HepG2 (cell line): ENCODE measurements at regions not wholly inside any gene's neighbourhood (a gene's known extent, or its start where the extent isn't known, plus 50 kb on each side); places are given as distances from the start of the nearest gene placed in this dataset.

Source experiments
- ATAC-seq: fragments of 200-7000 bp; cut with Tn5 transposase; 3 replicates; pipeline ENCODE4 v1.9.1; 2020; ENCODE audit warnings: mild to moderate bottlenecking, moderate library complexity
- BruUV-seq: library from RNA; stranded (reverse); fragments of 400-500 nt; replicated peaks from 2 replicates; lab custom pipeline; 2021; lab: Mats Ljungman, UMichigan
- CTCF ChIA-PET: fragments of 300-600 bp; formaldehyde crosslinking; extraction: SDS; loops from one replicate; lab custom pipeline; 2021; ENCODE audit warnings: low total read pairs, inconsistent platforms, low intra/inter-chr PET ratio; lab: Yijun Ruan, JAX
- POLR2A ChIA-PET: fragments of 350-600 bp; sonication (Branson Sonifier 250); formaldehyde crosslinking; loops from one replicate; lab custom pipeline; 2020; ENCODE audit warnings: antibody characterized with exemption, inconsistent platforms; lab: Yijun Ruan, JAX
- DNase-seq: peaks from one replicate; pipeline ENCODE4 v3.0.0-alpha.2; 2015; ENCODE audit warnings: low spot score
- FAIRE-seq: peaks from 3 replicates; lab custom pipeline; 2011; peaks lifted over from hg19 to GRCh38; lab: Jason Lieb, UNC
- H2AFZ ChIP-seq: one replicate; pipeline ENCODE4 v1.6.1; 2011; ENCODE audit warnings: low read length, inconsistent platforms
- H3K27ac ChIP-seq: fragments of 300-600 bp; 3 replicates; pipeline ENCODE4 v1.8.0; 2011; ENCODE audit warnings: mixed run types, mild to moderate bottlenecking, mixed read lengths, low read length, inconsistent platforms; ENCODE audit not compliant: insufficient read depth; ENCODE audit errors: extremely low read length
- H3K27me3 ChIP-seq, 2 experiments: fragments of 200-600 bp in 1 of 2; 2 replicates in 1 of 2; 3 replicates in 1 of 2; pipeline versions ENCODE4 v1.6.0 to v1.8.0; 2011; ENCODE audit warnings: low read length in 2 of 2, mild to moderate bottlenecking in 2 of 2, moderate library complexity in 2 of 2, inconsistent platforms in 1 of 2; ENCODE audit not compliant: insufficient read depth in 2 of 2, control insufficient read depth in 1 of 2
- H3K36me3 ChIP-seq, 2 experiments: fragments of 200-600 bp in 1 of 2; replicated peaks in 1 of 2; 2 replicates in 1 of 2; 3 replicates in 1 of 2; pipeline versions ENCODE4 v1.5.1 to v1.8.0; 2011; ENCODE audit warnings: low read length in 2 of 2, inconsistent platforms in 1 of 2; ENCODE audit not compliant: insufficient read depth in 2 of 2, control insufficient read depth in 1 of 2
- H3K4me1 ChIP-seq: 2 replicates; pipeline ENCODE4 v1.5.1; 2012; ENCODE audit warnings: low read length, inconsistent platforms; ENCODE audit not compliant: insufficient read depth
- H3K4me2 ChIP-seq: 2 replicates; pipeline ENCODE4 v1.6.0; 2011; ENCODE audit warnings: low read depth, low read length, inconsistent platforms
- H3K4me3 ChIP-seq, 3 experiments: fragments of 200-600 bp in 1 of 3; sonication (generic), shearing (Covaris generic) in 1 of 3; replicated peaks in 1 of 3; 2 replicates each; pipeline ENCODE4 v1.5.1; 2011 to 2016; ENCODE audit warnings: low read length in 3 of 3, inconsistent platforms in 2 of 3, low read depth in 2 of 3, mild to moderate bottlenecking in 2 of 3, control low read depth in 1 of 3, mixed read lengths in 1 of 3; ENCODE audit not compliant: insufficient read depth in 1 of 3
- H3K79me2 ChIP-seq: one replicate; pipeline ENCODE4 v1.6.1; 2011; ENCODE audit warnings: low read length, inconsistent platforms; ENCODE audit not compliant: insufficient read depth
- H3K9ac ChIP-seq: 2 replicates; pipeline ENCODE4 v1.6.0; 2011; ENCODE audit warnings: mild to moderate bottlenecking, low read depth, low read length, inconsistent platforms; ENCODE audit not compliant: insufficient read depth
- H3K9me3 ChIP-seq: 2 replicates; pipeline ENCODE4 v1.5.1; 2012; ENCODE audit warnings: mild to moderate bottlenecking, low read length
- H4K20me1 ChIP-seq: 2 replicates; pipeline ENCODE4 v1.6.0; 2011; ENCODE audit warnings: inconsistent platforms, mild to moderate bottlenecking, low read length, moderate library complexity; ENCODE audit not compliant: insufficient read depth
- CREB1 ChIP-seq, 2 experiments: fragments of 450-650 bp in 1 of 2; IDR thresholded peaks; 2 replicates each; pipeline ENCODE4 v1.6.1; 2016 to 2017; ENCODE audit warnings: control low read depth in 1 of 2, mild to moderate bottlenecking in 1 of 2, missing compliant biosample characterization in 1 of 2, missing genetic modification characterization in 1 of 2
- KDM2A ChIP-seq: sonication (generic); formaldehyde crosslinking; IDR thresholded peaks from 2 replicates; pipeline ENCODE4 v1.4.0; 2020; ENCODE audit warnings: low read depth, missing genetic modification reagents, borderline replicate concordance
- KDM5A ChIP-seq: fragments of 200-600 bp; sonication (generic); IDR thresholded peaks from 2 replicates; pipeline ENCODE4 v1.7.0; 2018; ENCODE audit warnings: antibody characterized with exemption, mild to moderate bottlenecking, low read length, borderline replicate concordance
- KLF12 ChIP-seq: sonication (generic); formaldehyde crosslinking; IDR thresholded peaks from 2 replicates; pipeline ENCODE4 v1.4.0; 2020; ENCODE audit warnings: missing genetic modification reagents, borderline replicate concordance
- ZNF572 ChIP-seq: sonication (generic); formaldehyde crosslinking; IDR thresholded peaks from 2 replicates; pipeline ENCODE4 v1.5.1; 2020; ENCODE audit warnings: mild to moderate bottlenecking, missing genetic modification reagents
- ZNF687 ChIP-seq: sonication (generic); formaldehyde crosslinking; IDR thresholded peaks from 2 replicates; pipeline ENCODE4 v1.5.1; 2020; ENCODE audit warnings: mild to moderate bottlenecking, missing genetic modification reagents, moderate library complexity
- WGBS: methylation state at CpG from one replicate; pipeline ENCODE4 v1.1.6; 2017; ENCODE audit warnings: low lambda C conversion rate; 5-methylcytosine and 5-hydroxymethylcytosine counted together
- in situ Hi-C: cut with HindIII; loops from 2 replicates; pipeline ENCODE4 v1.10.0; 2017; ENCODE audit warnings: low pct_unique_long_range_greater_than_20kb; ENCODE audit not compliant: extremely low pct_ligation_motif_present
- intact Hi-C: fragments of 100-400 bp; cut with micrococcal nuclease; formaldehyde crosslinking; loops from one replicate; pipeline ENCODE4 v1.10.0; 2022; ENCODE audit not compliant: unreplicated experiment
- TF ChIP-seq, protein P1 (sequence below): sonication (generic); formaldehyde crosslinking; conservative IDR thresholded peaks from 2 replicates; pipeline ENCODE4 v1.8.0; 2022; ENCODE audit warnings: mild to moderate bottlenecking, moderate library complexity, missing genetic modification reagents
- TF ChIP-seq, protein P2 (sequence below): sonication (generic); formaldehyde crosslinking; IDR thresholded peaks from 2 replicates; pipeline ENCODE4 v1.5.1; 2020; ENCODE audit warnings: mild to moderate bottlenecking, missing genetic modification reagents, borderline replicate concordance

DNA sequence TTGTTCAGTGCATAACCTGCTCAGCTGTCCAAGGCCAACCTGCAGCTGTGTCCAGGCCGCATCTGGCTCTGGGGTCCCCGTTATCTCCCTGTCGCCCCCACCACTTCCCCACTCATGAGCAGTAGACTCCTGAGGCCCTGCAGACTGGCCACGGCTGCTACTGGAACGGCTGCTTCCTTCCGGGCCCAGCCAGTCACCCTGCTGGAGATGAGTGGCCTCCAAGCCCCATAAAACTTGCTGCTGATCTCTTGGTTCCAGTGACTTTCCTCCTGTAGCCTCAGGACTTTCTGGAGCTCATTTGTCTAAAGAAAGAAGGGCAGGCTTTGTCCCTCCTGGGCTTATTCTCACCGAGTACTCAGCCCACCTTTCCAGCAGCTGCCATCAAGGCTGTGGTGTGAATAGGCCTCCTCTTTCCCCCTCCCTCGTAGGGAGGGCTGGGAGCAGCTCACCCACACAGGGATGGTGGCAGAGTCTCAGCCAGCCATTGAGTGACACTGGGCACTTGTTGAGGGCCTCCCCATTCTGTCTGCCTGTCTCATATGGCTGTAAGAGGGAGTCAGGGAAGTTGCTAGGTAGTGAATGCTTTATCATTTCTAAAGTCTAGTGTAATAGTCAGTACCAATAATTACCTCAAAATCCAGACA, 257.3 kb downstream of the MYCN start:
- Histone ChIP-seq H3K27me3 (0 out of 5 replicates have a peak, but pooled peaks cover 0 to 4% of the 10 kb centered on the region in 2 experiments), H3K4me2 (peak overlapping the region; percentile 67), H3K36me3 (no peaks in the 10 kb centered on the region), H3K27ac (peak overlapping the region; percentile 68), H3K9ac (peak overlapping the region; percentile 16), H3K9me3 (no peaks in the 10 kb centered on the region), H3K79me2 (no peaks in the 10 kb centered on the region)
- in situ Hi-C loops = no loop called here
- 64% methylated on average over 6 of the region's 8 CpGs for WGBS
- no TSS peak for BruUV-seq
- POLR2A ChIA-PET = interaction anchor here (1.9 kb wide), 1 partner anchor 127 kb away, joined by 6 read pairs; no protein-coding TSS in a partner anchor
- FAIRE-seq = no peak
- ATAC-seq = peak; percentile 8
- DNase-seq = no peak
- TF ChIP-seq, protein P1, sequence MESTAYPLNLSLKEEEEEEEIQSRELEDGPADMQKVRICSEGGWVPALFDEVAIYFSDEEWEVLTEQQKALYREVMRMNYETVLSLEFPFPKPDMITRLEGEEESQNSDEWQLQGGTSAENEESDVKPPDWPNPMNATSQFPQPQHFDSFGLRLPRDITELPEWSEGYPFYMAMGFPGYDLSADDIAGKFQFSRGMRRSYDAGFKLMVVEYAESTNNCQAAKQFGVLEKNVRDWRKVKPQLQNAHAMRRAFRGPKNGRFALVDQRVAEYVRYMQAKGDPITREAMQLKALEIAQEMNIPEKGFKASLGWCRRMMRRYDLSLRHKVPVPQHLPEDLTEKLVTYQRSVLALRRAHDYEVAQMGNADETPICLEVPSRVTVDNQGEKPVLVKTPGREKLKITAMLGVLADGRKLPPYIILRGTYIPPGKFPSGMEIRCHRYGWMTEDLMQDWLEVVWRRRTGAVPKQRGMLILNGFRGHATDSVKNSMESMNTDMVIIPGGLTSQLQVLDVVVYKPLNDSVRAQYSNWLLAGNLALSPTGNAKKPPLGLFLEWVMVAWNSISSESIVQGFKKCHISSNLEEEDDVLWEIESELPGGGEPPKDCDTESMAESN = 0 out of 2 replicates have a peak, but pooled peaks have one; percentile 3
- no peak for TF ChIP-seq KDM5A
- no peak for TF ChIP-seq KDM2A (CRISPR knock-in tag)
- TF ChIP-seq, protein P2, sequence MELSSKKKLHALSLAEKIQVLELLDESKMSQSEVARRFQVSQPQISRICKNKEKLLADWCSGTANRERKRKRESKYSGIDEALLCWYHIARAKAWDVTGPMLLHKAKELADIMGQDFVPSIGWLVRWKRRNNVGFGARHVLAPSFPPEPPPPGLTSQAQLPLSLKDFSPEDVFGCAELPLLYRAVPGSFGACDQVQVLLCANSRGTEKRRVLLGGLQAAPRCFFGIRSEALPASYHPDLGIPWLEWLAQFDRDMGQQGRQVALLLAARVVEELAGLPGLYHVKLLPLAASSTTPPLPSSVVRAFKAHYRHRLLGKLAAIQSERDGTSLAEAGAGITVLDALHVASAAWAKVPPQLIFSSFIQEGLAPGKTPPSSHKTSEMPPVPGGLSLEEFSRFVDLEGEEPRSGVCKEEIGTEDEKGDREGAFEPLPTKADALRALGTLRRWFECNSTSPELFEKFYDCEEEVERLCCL (CRISPR knock-in tag) = 0 out of 2 replicates have a peak, but pooled peaks have one; percentile 3
- no peak for TF ChIP-seq KLF12 (CRISPR knock-in tag)
- 0 out of 2 replicates have a peak, but pooled peaks have one; percentile 38 for TF ChIP-seq ZNF572
- TF ChIP-seq ZNF687 (CRISPR knock-in tag) = peak; percentile 55; the same call in 1 of the 2 replicates
- no peak for TF ChIP-seq CREB1 (IDR thresholded peaks at IDR 0.05)
- TF ChIP-seq CREB1 (CRISPR knock-in tag; IDR thresholded peaks at IDR 0.05) = no peak
- TF ChIP-seq, all 625 proteins: peak for 4
- Histone ChIP-seq H3K4me1 (peaks cover 46% of the 10 kb centered on the region), H4K20me1 (no peaks in the 10 kb centered on the region), H2AFZ (peak overlapping the region; percentile 50), H3K4me3 (peak overlapping the region in 1 of 3 experiments; percentile 24; a peak in 1 of 6 replicates)
- intact Hi-C loops = no loop called here
- CTCF ChIA-PET = no interaction called here
